Body of pancreas (tissue), 4 donors: ENCODE measurements at regions not wholly inside any gene's neighbourhood (a gene's known extent, or its start where the extent isn't known, plus 50 kb on each side); places are given as distances from the start of the nearest gene placed in this dataset.

Experiments
- ATAC-seq: fragments of 150-250 bp; one replicate; pipeline ENCODE4 v1.9.1; 2016
- DNase-seq, 4 donors: peaks; one replicate each; pipeline ENCODE4 v3.0.0-alpha.2; 2019
- H3K27ac ChIP-seq, 4 donors: fragments of 200-600 bp; sonication (generic); 1 replicate in 3 of 4; 2 replicates in 1 of 4; pipeline versions ENCODE4 v1.5.1 to v1.6.1; 2016 to 2019; ENCODE audit warnings: mild to moderate bottlenecking in 1 of 4, mixed read lengths in 1 of 4, moderate library complexity in 1 of 4
- H3K27me3 ChIP-seq, 2 donors: fragments of 200-600 bp; sonication (generic); one replicate each; pipeline ENCODE4 v1.6.0; 2016; ENCODE audit warnings: mild to moderate bottlenecking in 1 of 2
- H3K36me3 ChIP-seq, 2 donors: fragments of 200-600 bp; sonication (generic); replicated peaks in 1 of 2; 2 replicates each; pipeline ENCODE4 v1.5.1; 2016; ENCODE audit warnings: low read depth in 2 of 2; ENCODE audit not compliant: insufficient read depth in 1 of 2
- H3K4me1 ChIP-seq: fragments of 200-600 bp; sonication (generic); one replicate; pipeline ENCODE4 v1.6.0; 2016
- H3K4me3 ChIP-seq, 2 donors: fragments of 200-600 bp; sonication (generic); 1 replicate in 1 of 2; 2 replicates in 1 of 2; pipeline ENCODE4 v1.5.1; 2016 to 2019
- H3K9me3 ChIP-seq, 3 donors: fragments of 200-600 bp; sonication (generic); 1 replicate in 2 of 3; 2 replicates in 1 of 3; pipeline ENCODE4 v1.5.1; 2016
- POLR2A ChIP-seq, 3 donors: fragments of 450-650 bp; IDR thresholded peaks; one replicate each; pipeline ENCODE4 v1.6.1; 2016; ENCODE audit warnings: antibody characterized with exemption in 3 of 3, mild to moderate bottlenecking in 2 of 3
- WGBS, 2 donors: methylation state at CpG; one replicate each; pipeline ENCODE4 v1.1.5; 2017; 5-methylcytosine and 5-hydroxymethylcytosine counted together
- intact Hi-C: fragments of 100-400 bp; cut with DNase I; formaldehyde crosslinking; loops from one replicate; pipeline ENCODE4 v1.15.1; 2023
- TF ChIP-seq, protein P1 (sequence below), 7 experiments: fragments of 450-650 bp in 4 of 7; fragments of 200-600 bp in 3 of 7; sonication (generic) in 3 of 7; IDR thresholded peaks; one replicate each; pipeline ENCODE4 v1.5.1; 2016 to 2019; ENCODE audit warnings: antibody characterized with exemption in 7 of 7

DNA sequence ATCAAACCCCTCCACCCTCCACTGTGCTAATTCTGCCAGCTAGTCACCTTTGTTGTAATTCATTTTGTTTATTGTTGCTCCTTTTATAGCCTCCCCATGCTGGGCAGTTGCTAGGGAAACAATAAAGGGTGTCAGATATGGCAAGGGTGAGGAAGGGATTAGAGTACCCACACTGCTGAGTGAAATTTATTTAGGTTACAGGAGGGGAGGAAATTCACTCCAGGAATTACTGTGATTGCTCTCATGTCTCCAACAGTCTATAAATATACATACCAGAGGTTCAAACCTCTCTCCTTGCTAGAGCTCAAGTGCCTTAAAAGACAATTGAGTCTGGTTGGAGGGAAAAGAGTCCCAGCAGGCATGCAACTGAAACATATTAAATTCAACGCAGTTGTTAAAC is 90.6 kb upstream of the ADGRF1 start:
- WGBS, 2 donors, result 91 to 93% methylated on average over 1 of the region's 1 CpG
- H3K4me1 ChIP-seq, result peaks cover 29% of the 10 kb centered on the region
- ATAC-seq (no peak), DNase-seq (no peak)
- intact Hi-C loops, result no loop called here
- TF ChIP-seq, protein P1, sequence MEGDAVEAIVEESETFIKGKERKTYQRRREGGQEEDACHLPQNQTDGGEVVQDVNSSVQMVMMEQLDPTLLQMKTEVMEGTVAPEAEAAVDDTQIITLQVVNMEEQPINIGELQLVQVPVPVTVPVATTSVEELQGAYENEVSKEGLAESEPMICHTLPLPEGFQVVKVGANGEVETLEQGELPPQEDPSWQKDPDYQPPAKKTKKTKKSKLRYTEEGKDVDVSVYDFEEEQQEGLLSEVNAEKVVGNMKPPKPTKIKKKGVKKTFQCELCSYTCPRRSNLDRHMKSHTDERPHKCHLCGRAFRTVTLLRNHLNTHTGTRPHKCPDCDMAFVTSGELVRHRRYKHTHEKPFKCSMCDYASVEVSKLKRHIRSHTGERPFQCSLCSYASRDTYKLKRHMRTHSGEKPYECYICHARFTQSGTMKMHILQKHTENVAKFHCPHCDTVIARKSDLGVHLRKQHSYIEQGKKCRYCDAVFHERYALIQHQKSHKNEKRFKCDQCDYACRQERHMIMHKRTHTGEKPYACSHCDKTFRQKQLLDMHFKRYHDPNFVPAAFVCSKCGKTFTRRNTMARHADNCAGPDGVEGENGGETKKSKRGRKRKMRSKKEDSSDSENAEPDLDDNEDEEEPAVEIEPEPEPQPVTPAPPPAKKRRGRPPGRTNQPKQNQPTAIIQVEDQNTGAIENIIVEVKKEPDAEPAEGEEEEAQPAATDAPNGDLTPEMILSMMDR (IDR thresholded peaks at IDR 0.05), result no peak
- no peak for TF ChIP-seq POLR2A (IDR thresholded peaks at IDR 0.05)
- no peak overlapping the region for H3K27ac ChIP-seq
- H3K27me3 ChIP-seq, result no peaks in the 10 kb centered on the region
- H3K9me3 ChIP-seq, result no peaks in the 10 kb centered on the region
- no peak overlapping the region for H3K4me3 ChIP-seq
- no peaks in the 10 kb centered on the region for H3K36me3 ChIP-seq

DNA sequence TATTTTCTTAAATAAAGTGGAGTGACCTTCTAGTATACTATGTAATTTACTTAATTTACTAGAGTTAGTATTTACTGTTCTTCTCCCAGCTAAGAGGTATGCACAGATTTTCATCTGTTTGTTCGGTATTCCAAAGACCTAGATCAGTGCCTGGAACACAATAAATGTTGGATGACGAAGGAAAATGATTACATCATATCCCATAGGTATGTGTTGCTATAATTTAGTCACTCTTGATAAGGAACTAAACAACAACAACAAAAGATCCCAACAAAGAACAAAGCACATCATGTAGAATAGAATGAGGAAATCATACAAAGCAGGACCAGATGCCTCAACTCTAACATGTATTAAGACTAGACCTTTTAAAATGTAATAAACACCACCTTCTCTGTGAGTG is 89.6 kb upstream of the ADGRF1 start:
- no peak for DNase-seq
- 84 to 89% methylated on average over 2 of the region's 2 CpGs for WGBS, 2 donors
- no peak overlapping the region for H3K4me3 ChIP-seq
- intact Hi-C loops, result no loop called here
- ATAC-seq, result no peak
- no peaks in the 10 kb centered on the region for H3K27me3 ChIP-seq
- no peaks in the 10 kb centered on the region for H3K36me3 ChIP-seq
- TF ChIP-seq, protein P1 (IDR thresholded peaks at IDR 0.05), result no peak
- TF ChIP-seq POLR2A (IDR thresholded peaks at IDR 0.05), result no peak
- H3K9me3 ChIP-seq, result no peaks in the 10 kb centered on the region
- no peak overlapping the region for H3K27ac ChIP-seq
- peaks cover 34% of the 10 kb centered on the region for H3K4me1 ChIP-seq

DNA sequence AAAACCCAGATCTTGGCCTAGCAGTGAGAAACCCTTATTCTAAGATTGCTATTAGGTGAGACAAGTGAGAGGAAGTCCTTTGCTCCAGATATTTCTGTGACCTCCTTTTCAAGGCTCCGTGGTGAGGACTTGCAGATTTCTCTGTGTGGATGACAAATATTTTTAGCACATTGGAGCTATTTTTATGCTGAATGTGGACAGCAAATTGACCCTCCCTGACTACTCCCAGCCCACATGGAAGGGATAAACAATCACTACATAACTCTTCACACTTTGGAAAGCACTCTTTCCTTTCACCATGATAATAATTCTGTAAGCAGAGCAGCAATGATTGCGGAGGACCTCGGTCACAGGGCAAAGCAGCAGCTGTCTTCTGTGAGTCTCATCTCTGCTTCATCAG is 88.0 kb upstream of the ADGRF1 start:
- H3K27me3 ChIP-seq, result no peaks in the 10 kb centered on the region
- H3K36me3 ChIP-seq, result no peaks in the 10 kb centered on the region
- no peaks in the 10 kb centered on the region for H3K9me3 ChIP-seq
- intact Hi-C loops, result no loop called here
- TF ChIP-seq POLR2A (IDR thresholded peaks at IDR 0.05), result no peak
- TF ChIP-seq, protein P1 (IDR thresholded peaks at IDR 0.05), result no peak
- H3K27ac ChIP-seq, result no peak overlapping the region
- DNase-seq (no peak), ATAC-seq (no peak)
- peaks cover 27% of the 10 kb centered on the region for H3K4me1 ChIP-seq
- no peak overlapping the region for H3K4me3 ChIP-seq
- WGBS, 2 donors, result 74 to 80% methylated on average over 3 of the region's 3 CpGs

DNA sequence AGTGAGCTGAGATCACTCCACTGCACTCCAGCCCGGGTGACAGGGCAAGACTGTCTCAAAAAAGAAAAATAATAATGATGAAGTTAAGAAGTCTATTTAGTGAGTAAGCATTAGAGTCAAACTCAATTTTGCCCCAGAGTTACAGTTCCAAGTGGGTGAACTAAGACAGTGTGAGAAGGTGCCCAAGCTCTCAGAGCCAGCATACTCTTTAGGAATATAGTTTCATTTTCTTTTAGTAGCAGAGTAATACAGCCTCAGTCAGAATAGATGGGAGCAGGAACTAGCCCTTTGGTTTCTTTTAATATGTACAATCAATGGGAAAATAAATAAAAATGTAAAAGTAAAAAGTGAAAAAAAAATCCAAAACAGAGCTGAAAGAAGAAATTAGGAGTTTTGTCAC is 87.0 kb upstream of the ADGRF1 start:
- no peak overlapping the region for H3K27ac ChIP-seq
- H3K9me3 ChIP-seq, result no peaks in the 10 kb centered on the region
- TF ChIP-seq, protein P1 (IDR thresholded peaks at IDR 0.05), result no peak
- no peak for TF ChIP-seq POLR2A (IDR thresholded peaks at IDR 0.05)
- DNase-seq, result no peak
- peaks cover 17% of the 10 kb centered on the region for H3K4me1 ChIP-seq
- intact Hi-C loops, result no loop called here
- ATAC-seq, result no peak
- H3K36me3 ChIP-seq, result no peaks in the 10 kb centered on the region
- WGBS, 2 donors, result 67 to 70% methylated on average over 1 of the region's 1 CpG
- H3K27me3 ChIP-seq, result no peaks in the 10 kb centered on the region
- H3K4me3 ChIP-seq, result no peak overlapping the region

DNA sequence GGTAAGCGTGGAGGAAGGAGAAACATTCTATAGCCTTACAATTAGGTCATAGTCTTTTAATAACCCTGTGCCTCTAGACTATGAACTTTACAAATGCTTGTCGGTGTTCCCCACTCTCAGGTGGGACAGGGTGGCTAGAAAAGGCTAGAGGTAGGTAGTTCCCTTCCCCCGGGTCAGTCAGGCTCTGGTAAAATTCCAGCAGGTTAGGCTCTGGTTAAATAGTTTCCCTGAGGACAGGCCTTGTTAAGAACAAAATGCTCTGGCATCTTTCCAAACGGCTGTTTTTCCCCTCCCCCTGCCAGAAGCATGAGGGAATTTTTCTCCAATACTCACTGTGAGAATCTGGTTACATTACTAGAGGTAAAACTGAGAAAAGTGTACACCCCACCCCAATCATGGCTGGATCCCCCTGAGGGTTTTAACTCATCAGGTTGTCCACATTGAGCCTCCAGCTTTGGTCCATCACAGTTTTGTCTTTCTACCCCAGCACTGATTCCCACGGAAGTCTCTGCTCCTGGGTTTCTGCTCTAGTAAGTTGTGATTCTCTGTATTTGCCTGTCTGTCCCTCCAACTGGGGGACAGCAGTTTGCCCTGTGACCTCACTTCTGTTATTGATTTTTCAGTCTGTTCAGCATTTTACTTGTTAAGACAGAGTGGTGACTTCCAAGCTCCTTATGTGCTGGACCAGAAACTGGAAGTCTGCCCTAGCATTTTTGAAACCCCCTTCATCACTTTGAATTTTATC is 84.7 kb upstream of the ADGRF1 start:
- Histone ChIP-seq H3K36me3 (no peaks in the 10 kb centered on the region), H3K4me3 (no peak overlapping the region), H3K27ac (peak overlapping the region in 3 of 4 donors; percentile 15 to 26 (median 22)), H3K27me3 (no peaks in the 10 kb centered on the region), H3K4me1 (peaks cover 13% of the 10 kb centered on the region), H3K9me3 (no peaks in the 10 kb centered on the region)
- TF ChIP-seq POLR2A (IDR thresholded peaks at IDR 0.05), result no peak
- TF ChIP-seq, protein P1 (IDR thresholded peaks at IDR 0.05), result no peak
- 54 to 55% methylated on average over 5 of the region's 5 CpGs for WGBS, 2 donors
- intact Hi-C loops, result no loop called here
- DNase-seq (peak; percentile 32 to 63 (median 51)), ATAC-seq (peak; percentile 48)
